ENCODE measurements at regions not wholly inside any gene's neighbourhood (a gene's known extent, or its start where the extent isn't known, plus 50 kb on each side); places are given as distances from the start of the nearest gene placed in this dataset.

DNA sequence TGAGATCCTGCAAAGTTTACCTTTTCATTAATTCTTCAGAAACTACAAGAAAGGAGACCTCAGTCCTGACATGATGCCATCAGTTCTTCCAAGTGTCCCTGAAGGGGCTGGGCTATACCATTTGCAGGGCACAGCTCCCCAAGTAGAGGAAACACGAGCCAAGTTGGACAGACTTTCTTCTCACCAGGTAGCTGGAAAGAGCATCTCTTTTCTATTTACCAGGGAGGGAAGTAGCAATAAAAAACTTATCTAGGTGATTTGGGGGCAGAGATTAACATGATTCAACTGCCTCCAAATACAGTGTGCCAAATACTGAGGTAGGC is 103.9 kb upstream of the KCND3 start:
- no peak for TF ChIP-seq RAD51 (IDR thresholded peaks at IDR 0.05; ENCODE audit: borderline replicate concordance, low read depth)
- TF ChIP-seq, protein P1, sequence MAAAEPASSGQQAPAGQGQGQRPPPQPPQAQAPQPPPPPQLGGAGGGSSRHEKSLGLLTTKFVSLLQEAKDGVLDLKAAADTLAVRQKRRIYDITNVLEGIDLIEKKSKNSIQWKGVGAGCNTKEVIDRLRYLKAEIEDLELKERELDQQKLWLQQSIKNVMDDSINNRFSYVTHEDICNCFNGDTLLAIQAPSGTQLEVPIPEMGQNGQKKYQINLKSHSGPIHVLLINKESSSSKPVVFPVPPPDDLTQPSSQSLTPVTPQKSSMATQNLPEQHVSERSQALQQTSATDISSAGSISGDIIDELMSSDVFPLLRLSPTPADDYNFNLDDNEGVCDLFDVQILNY (CRISPR knock-in tag; IDR thresholded peaks at IDR 0.05): no peak
- no peak for TF ChIP-seq FOXJ2 (tag; IDR thresholded peaks at IDR 0.05)
- no peak for TF ChIP-seq TRIM24 (IDR thresholded peaks at IDR 0.05)
- no peak for TF ChIP-seq NEUROD1 (IDR thresholded peaks at IDR 0.05; ENCODE audit: borderline replicate concordance, low read depth, low read length, partially characterized antibody)
- no peak for TF ChIP-seq U2AF1 (optimal IDR thresholded peaks at IDR 0.05; ENCODE audit: low read depth, low read length)
- TF ChIP-seq ZNF274 (IDR thresholded peaks at IDR 0.05; ENCODE audit: borderline replicate concordance, low read depth, low read length): no peak
- TF ChIP-seq MYNN (IDR thresholded peaks at IDR 0.05): no peak
- no peak for TF ChIP-seq MYNN (CRISPR knock-in tag; IDR thresholded peaks at IDR 0.05)
- no peak for TF ChIP-seq RNF2 (IDR thresholded peaks at IDR 0.05)
- no peak overlapping the region for H3K4me2 ChIP-seq (ENCODE audit: insufficient read depth, low read length)
- DNase-seq (ENCODE audit: extremely low read depth in 1 of 4, low spot score in 3 of 4): no peak
- ChIA-PET POLR2A (no interaction called here), CTCF (ENCODE audit: low intra/inter-chr PET ratio) (no interaction called here)
- WGBS (ENCODE audit: insufficient coverage, low coverage, missing lambda C conversion rate): 0% methylated on average over 1 of the region's 1 CpG
- H3K27me3 ChIP-seq (ENCODE audit: control insufficient read depth in 2 of 2, insufficient read depth in 2 of 2, low read length in 2 of 2): no peaks in the 10 kb centered on the region
- no peaks in the 10 kb centered on the region for H3K9me1 ChIP-seq (ENCODE audit: control insufficient read depth, insufficient read depth, low read length)
- H3K79me2 ChIP-seq (ENCODE audit: control insufficient read depth, insufficient read depth, low read length): no peaks in the 10 kb centered on the region
- in situ Hi-C loops (cut with MboI): no loop called here
- no peak overlapping the region for H2AFZ ChIP-seq (ENCODE audit: low read depth, low read length)
- no peak overlapping the region for H3K4me3 ChIP-seq
- no TSS peak for BruUV-seq (replicated peaks)
- FAIRE-seq: no peak
- H4K20me1 ChIP-seq (replicated peaks; ENCODE audit: control insufficient read depth, insufficient read depth, low read length): no peaks in the 10 kb centered on the region
- H3K4me1 ChIP-seq (replicated peaks in 1 of 2; ENCODE audit: control insufficient read depth in 2 of 2, insufficient read depth in 2 of 2, low read length in 2 of 2): no peaks in the 10 kb centered on the region
- H3K9me3 ChIP-seq (replicated peaks; ENCODE audit: control insufficient read depth, insufficient read depth, low read depth, low read length): no peaks in the 10 kb centered on the region
- intact Hi-C loops (cut with micrococcal nuclease): no loop called here
- H3K27ac ChIP-seq (ENCODE audit: extremely low read depth, low read depth, low read length): no peak overlapping the region
- H3K9ac ChIP-seq (ENCODE audit: insufficient read depth in 1 of 2, low read depth in 2 of 2, low read length in 2 of 2): no peak overlapping the region
- no peak for ATAC-seq
- no peaks in the 10 kb centered on the region for H3K36me3 ChIP-seq (ENCODE audit: control insufficient read depth, insufficient read depth, low read length)

Measured in K562 (cell line).